ENCODE measurements at regions not wholly inside any gene's neighbourhood (a gene's known extent, or its start where the extent isn't known, plus 50 kb on each side); places are given as distances from the start of the nearest gene placed in this dataset.

DNA sequence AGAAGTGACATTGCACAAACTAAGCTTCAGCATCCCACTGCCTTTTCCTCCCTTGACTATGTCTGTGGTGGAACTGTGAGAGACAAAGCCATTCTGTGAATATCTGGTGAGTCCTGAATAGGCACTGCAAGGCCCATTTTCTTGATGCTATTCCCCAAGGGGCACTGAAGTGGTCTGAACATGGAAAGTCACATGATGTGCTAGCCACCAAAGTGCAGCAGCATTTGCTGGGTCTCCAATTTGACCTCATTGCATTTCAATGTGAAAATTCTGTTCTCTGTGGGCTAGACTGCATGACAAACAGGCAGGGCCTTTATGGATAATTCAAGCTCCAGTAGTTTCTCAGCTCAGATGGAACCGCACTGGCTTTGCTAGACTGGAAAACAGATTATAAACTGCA lies 627.4 kb upstream of the BOD1L1 start:
- Histone ChIP-seq H4K20me1 (ENCODE audit: insufficient read depth, low read length) (no peaks in the 10 kb centered on the region), H3K27me3 (ENCODE audit: insufficient read depth, low read length) (no peaks in the 10 kb centered on the region), H3K4me1 (ENCODE audit: insufficient read depth, low read length) (peaks cover 6% of the 10 kb centered on the region), H2AFZ (ENCODE audit: low read length) (peak overlapping the region; percentile 2), H3K4me2 (ENCODE audit: insufficient read depth, low read length) (no peak overlapping the region), H3K4me3 (ENCODE audit: insufficient read depth, low read length) (no peak overlapping the region), H3K36me3 (ENCODE audit: insufficient read depth, low read length) (no peaks in the 10 kb centered on the region), H3K79me2 (ENCODE audit: insufficient read depth, low read length) (no peaks in the 10 kb centered on the region), H3K9me3 (ENCODE audit: low read depth, low read length) (no peaks in the 10 kb centered on the region), H3K27ac (ENCODE audit: low read depth, low read length) (no peak overlapping the region)
- TF ChIP-seq, protein P1, sequence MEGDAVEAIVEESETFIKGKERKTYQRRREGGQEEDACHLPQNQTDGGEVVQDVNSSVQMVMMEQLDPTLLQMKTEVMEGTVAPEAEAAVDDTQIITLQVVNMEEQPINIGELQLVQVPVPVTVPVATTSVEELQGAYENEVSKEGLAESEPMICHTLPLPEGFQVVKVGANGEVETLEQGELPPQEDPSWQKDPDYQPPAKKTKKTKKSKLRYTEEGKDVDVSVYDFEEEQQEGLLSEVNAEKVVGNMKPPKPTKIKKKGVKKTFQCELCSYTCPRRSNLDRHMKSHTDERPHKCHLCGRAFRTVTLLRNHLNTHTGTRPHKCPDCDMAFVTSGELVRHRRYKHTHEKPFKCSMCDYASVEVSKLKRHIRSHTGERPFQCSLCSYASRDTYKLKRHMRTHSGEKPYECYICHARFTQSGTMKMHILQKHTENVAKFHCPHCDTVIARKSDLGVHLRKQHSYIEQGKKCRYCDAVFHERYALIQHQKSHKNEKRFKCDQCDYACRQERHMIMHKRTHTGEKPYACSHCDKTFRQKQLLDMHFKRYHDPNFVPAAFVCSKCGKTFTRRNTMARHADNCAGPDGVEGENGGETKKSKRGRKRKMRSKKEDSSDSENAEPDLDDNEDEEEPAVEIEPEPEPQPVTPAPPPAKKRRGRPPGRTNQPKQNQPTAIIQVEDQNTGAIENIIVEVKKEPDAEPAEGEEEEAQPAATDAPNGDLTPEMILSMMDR (IDR thresholded peaks at IDR 0.05; ENCODE audit: extremely low read depth, low read depth, low read length) = no peak
- DNase-seq (ENCODE audit: insufficient read length, low spot score, missing footprints) = no peak

DNA sequence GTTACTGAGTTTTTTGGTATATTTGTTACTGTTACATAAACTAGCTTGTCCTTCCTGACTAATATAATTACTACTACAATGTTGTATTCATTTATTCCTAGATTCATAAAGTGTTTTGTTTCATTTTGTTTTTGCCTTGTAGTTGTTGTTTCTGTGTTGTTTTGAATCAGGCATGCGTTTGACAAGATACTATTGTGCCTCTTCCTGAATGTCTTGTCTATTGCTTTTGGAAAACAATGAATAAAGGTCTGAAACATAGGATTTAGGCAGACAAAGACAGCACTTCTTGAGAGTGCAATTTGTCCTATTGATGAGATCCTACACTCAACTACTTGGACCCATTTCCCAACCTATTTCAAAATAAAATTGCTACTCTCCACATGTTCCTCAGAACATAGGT lies 630.4 kb upstream of the BOD1L1 start:
- Histone ChIP-seq H3K9me3 (ENCODE audit: low read depth, low read length) (no peaks in the 10 kb centered on the region), H3K27ac (ENCODE audit: low read depth, low read length) (no peak overlapping the region), H3K4me3 (ENCODE audit: insufficient read depth, low read length) (no peak overlapping the region), H2AFZ (ENCODE audit: low read length) (no peak overlapping the region), H3K36me3 (ENCODE audit: insufficient read depth, low read length) (no peaks in the 10 kb centered on the region), H4K20me1 (ENCODE audit: insufficient read depth, low read length) (no peaks in the 10 kb centered on the region), H3K79me2 (ENCODE audit: insufficient read depth, low read length) (no peaks in the 10 kb centered on the region), H3K4me1 (ENCODE audit: insufficient read depth, low read length) (peaks cover 13% of the 10 kb centered on the region), H3K4me2 (ENCODE audit: insufficient read depth, low read length) (no peak overlapping the region), H3K27me3 (ENCODE audit: insufficient read depth, low read length) (no peaks in the 10 kb centered on the region)
- no peak for DNase-seq (ENCODE audit: insufficient read length, low spot score, missing footprints)
- TF ChIP-seq, protein P1 (IDR thresholded peaks at IDR 0.05; ENCODE audit: extremely low read depth, low read depth, low read length) = no peak

DNA sequence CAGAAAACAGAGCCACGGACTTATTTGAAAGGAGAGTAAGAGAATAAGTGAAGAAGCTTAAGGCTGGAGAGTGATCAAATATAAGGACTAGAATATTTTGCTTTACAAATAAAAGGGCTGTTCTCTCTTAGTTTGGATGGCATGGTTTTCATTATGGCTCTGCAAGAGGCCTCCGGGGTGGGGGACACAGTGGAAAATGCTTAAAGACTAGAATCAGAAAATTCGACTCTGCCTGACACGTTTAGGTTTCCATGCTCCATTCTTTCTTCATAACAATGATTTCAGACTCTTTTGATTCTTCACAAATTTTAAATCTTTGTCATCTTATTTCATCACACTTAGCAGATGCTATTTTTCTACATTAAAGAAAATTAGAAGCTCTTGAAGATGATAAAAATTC lies 632.4 kb upstream of the BOD1L1 start:
- Histone ChIP-seq H3K4me3 (ENCODE audit: insufficient read depth, low read length) (no peak overlapping the region), H3K9me3 (ENCODE audit: low read depth, low read length) (no peaks in the 10 kb centered on the region), H3K27me3 (ENCODE audit: insufficient read depth, low read length) (no peaks in the 10 kb centered on the region), H2AFZ (ENCODE audit: low read length) (peak overlapping the region; percentile 12), H4K20me1 (ENCODE audit: insufficient read depth, low read length) (no peaks in the 10 kb centered on the region), H3K4me2 (ENCODE audit: insufficient read depth, low read length) (peak overlapping the region; percentile 47), H3K4me1 (ENCODE audit: insufficient read depth, low read length) (peaks cover 13% of the 10 kb centered on the region), H3K27ac (ENCODE audit: low read depth, low read length) (peak overlapping the region; percentile 44), H3K79me2 (ENCODE audit: insufficient read depth, low read length) (no peaks in the 10 kb centered on the region), H3K36me3 (ENCODE audit: insufficient read depth, low read length) (no peaks in the 10 kb centered on the region)
- DNase-seq (ENCODE audit: insufficient read length, low spot score, missing footprints) = peak; percentile 10
- TF ChIP-seq, protein P1 (IDR thresholded peaks at IDR 0.05; ENCODE audit: extremely low read depth, low read depth, low read length) = no peak

DNA sequence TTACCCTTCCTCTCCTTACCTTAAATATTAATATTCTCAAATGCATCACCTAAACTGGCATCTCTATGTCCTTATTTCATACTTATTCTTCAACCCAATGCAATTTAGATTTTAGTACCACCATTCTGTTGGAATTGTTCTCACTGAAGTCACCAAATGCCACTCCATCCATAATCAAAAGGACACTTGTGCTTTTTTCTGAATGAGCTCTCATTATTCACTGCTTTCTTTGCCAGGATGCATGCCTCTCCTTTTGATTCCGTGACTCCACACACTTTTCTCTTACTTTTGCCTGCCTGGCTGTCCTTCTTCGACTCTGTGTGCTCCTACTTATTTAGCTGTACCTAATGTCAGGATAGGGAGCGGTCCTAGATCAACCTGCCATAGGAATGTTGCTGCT lies 633.1 kb upstream of the BOD1L1 start:
- H4K20me1 ChIP-seq (ENCODE audit: insufficient read depth, low read length) = no peaks in the 10 kb centered on the region

More for the DNA sequence above, 633.1 kb upstream of the BOD1L1 start:
- no peaks in the 10 kb centered on the region for H3K27me3 ChIP-seq (ENCODE audit: insufficient read depth, low read length)
- H3K4me1 ChIP-seq (ENCODE audit: insufficient read depth, low read length) = peaks cover 13% of the 10 kb centered on the region
- no peak for DNase-seq (ENCODE audit: insufficient read length, low spot score, missing footprints)
- H2AFZ ChIP-seq (ENCODE audit: low read length) = no peak overlapping the region
- H3K4me2 ChIP-seq (ENCODE audit: insufficient read depth, low read length) = no peak overlapping the region
- H3K27ac ChIP-seq (ENCODE audit: low read depth, low read length) = peak overlapping the region; percentile 44
- no peaks in the 10 kb centered on the region for H3K79me2 ChIP-seq (ENCODE audit: insufficient read depth, low read length)
- H3K36me3 ChIP-seq (ENCODE audit: insufficient read depth, low read length) = no peaks in the 10 kb centered on the region
- TF ChIP-seq, protein P1 (IDR thresholded peaks at IDR 0.05; ENCODE audit: extremely low read depth, low read depth, low read length) = no peak
- no peak overlapping the region for H3K4me3 ChIP-seq (ENCODE audit: insufficient read depth, low read length)
- H3K9me3 ChIP-seq (ENCODE audit: low read depth, low read length) = no peaks in the 10 kb centered on the region
